SHP77 treated with DMSO at 0.1 percent for 48 hours (cell line): ENCODE measurements at regions not wholly inside any gene's neighbourhood (a gene's known extent, or its start where the extent isn't known, plus 50 kb on each side); places are given as distances from the start of the nearest gene placed in this dataset.

Experiments
- DNase-seq: peaks from one replicate; lab custom pipeline; 2025; lab: John Stamatoyannopoulos, UW

DNA sequence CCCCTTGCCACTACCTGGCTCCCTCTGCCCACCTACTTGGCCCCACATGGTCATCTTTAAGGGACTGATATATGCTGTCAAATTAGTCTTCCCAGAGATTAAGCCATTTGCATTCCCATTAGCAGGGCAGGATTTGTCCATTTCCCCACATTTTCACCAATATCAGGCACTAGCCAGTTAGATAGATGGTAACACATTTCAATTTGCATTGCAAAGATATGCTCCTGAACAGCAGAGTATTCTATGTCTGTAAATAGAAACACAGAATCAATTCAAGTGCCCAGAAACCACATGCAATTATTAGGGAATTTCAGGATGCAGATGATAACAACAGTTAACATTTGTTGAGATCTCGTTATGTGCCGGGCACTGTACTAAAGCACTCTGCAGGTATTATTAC lies 92.6 kb upstream of the IL12B start:
- no peak for DNase-seq

DNA sequence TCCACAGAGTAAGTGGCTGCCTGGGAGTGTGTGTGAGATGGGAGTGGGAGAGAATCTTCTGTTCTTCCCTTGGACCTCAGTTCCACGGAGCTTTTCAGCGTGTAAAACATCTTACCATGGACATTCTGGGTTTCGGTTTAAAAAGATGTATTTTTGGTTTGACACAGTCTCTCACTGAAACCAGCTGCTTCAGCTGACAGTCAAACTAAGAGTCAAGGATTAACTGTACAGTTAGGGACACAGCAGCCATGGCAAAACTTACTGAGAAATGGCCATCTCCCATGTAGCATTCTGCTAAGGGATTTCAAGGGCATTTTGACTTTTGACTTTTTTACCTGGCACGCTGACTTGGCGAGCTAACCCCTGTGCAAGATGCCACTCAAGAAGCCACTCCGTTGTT lies 93.8 kb upstream of the IL12B start:
- no peak for DNase-seq

DNA sequence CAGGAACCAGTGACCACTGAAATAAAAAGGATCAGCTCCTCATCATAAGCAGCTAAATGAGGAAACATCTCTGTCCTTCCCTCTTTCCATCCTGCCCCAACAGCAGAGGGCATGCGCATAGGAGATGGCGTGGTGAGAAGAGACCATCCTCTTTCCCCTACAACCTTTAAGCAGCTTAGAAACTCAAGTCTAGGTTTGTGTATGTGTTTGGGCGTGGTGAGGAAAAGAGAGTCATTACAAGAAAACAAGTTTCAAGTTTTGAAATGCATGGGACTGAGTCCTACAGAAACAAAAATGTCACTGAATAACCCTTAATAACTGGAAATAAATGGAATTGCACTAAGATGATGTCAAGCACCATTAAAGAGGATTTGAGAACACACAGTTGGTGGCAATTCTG lies 96.4 kb upstream of the IL12B start:
- DNase-seq = no peak

GRCh38 chr5:159427180-159428012 lies 97.1 kb upstream of the IL12B start:
- no peak for DNase-seq

GRCh38 chr5:159430361-159431012 lies 100.2 kb upstream of the IL12B start:
- DNase-seq = no peak

DNA sequence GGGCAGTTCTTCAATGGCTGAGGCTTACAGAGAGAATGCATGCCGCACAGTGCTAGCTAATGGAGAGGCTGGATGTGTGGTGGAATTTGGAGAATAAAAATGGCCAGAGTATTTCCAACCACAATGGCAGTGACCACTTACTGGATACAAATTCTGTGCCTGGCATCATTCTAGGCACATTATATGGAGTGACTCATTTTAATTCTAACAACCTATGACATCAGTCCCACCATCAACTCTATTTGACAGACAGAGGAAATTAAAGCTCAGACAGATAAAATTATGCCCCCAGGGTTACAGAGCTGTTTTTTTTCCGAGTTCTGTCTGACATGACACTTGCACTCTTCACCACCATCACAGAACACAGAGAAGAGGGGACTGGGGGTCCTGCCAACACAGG lies 105.6 kb upstream of the IL12B start:
- DNase-seq = no peak

DNA sequence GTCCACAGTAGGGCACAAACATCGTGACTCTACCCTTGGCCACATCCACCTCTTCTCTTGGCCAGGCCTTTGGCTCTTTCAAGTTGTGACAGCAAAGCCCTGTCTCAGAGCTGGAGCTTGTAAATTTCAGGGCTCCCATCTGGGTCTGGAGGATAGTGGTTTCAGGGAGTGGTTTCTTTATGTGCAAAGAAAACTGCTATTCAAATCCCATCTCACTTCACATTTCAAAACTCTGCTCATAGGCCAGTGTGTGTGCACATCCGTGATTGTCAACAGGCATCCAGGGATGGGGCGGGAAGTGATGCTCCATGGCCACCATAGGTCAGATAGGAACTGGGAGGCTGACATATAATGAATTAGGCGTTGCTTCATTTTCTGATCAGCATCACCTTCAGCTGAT lies 107.8 kb upstream of the IL12B start:
- DNase-seq = no peak

- DNase-seq = no peak
Measured at GRCh38 chr5:159439002-159439401, 108.7 kb upstream of the IL12B start.

GRCh38 chr5:159440235-159440634 lies 109.9 kb upstream of the IL12B start:
- DNase-seq = no peak

DNA sequence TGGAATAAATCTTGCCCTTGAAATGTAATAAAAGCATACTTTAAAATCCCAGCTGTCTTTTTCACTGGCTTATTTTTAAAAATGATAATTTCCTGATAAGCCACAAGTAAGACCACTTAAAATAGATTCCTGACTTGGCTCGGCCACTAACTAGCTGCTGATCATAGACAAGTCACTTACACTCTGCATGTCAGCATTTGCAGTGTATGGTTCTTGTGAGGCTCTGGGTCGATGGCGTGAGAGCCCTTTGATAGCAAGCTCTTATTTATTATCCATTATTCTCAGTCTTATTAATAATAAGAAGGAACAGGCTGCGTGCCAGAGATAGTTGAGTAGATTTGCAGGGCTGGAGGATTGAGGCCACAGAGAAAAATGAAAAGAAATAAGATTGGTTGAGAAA lies 110.7 kb upstream of the IL12B start:
- no peak for DNase-seq

GRCh38 chr5:159441441-159441840 lies 111.2 kb upstream of the IL12B start:
- no peak for DNase-seq

DNA sequence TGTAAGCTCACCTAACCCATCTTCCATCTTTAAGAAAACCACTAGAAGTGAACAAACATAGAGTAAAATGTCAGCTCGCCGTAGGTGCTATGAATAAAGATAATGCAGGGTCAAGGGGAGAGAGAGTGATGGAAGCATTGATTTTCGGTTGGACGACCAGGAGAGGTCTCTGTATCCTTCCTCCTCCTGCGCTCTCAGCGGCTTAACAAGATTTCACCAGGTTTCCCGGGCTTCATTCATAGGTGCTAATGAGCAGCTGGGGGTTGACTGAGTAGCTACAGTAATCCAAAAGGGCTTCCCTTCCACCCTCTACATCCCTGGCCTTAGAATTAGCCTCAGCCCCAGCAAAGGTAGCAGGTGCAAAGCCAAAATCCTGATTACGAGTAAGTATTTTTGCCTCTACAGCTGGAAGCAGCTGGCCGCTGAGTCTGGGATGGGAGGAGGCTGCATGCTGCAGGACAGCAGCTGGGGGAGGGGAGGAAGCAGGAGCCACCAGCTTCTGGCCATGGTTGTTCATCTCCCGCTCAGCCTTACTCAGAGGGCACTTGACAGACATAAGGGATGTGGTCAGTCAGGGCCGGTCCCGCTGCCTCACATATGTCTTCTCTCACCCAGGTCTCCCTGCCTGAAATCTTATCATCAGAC lies 112.0 kb upstream of the IL12B start:
- no peak for DNase-seq

DNA sequence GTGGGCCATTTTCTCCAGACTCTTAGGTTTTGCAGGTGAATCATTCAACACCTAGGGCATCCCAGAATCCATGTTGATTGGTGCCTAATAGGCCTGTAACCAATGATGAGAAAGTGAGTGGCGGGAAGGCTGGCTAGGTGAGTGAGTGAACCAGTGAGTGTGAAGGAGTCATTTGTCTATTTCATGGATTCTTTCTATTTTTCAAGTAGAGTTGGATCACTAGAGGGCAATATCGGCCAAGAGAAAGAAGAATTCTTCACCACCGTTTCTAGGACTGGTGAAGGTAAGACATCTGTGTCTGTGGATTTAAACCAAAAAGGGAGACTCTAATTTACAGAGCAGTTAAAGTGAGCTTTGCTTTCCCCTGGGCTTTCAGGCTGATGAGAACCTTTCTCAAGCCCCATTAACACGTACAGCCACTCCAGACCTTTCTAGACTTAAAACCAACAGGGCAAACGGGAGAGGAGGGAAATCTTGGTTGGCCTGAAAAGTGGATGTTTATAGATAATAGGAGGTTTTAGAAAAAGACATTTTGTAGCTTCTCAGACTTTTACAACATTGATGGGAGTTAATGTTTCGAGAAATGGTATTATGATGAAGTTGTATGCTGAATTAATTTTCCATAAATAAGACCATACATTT lies 114.3 kb upstream of the IL12B start:
- no peak for DNase-seq

GRCh38 chr5:159447116-159447515 lies 116.8 kb upstream of the IL12B start:
- DNase-seq = no peak

- DNase-seq = no peak
Measured at GRCh38 chr5:159448841-159449407, 118.6 kb upstream of the IL12B start.

- no peak for DNase-seq
Measured at GRCh38 chr5:159449925-159450324, 119.6 kb upstream of the IL12B start.

DNA sequence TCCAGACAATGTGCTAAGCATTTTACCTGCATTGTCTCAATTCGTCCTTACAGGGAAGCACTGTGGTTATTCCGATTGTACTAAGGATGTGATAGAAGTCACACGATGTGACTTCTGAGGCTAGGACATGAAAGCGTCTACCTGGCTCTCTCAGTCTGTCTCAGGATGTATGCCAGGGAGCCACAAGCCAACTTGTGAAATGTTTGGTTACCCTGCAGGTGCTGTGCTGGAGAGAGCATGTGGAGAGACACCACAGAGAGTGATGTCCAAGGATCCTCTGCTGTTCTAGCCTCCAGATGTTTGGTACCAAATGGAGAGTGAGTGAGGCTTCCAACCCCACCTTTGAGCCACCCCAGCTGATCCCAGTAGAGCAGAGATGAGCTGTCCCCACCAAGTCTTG lies 120.1 kb upstream of the IL12B start:
- DNase-seq = no peak

DNA sequence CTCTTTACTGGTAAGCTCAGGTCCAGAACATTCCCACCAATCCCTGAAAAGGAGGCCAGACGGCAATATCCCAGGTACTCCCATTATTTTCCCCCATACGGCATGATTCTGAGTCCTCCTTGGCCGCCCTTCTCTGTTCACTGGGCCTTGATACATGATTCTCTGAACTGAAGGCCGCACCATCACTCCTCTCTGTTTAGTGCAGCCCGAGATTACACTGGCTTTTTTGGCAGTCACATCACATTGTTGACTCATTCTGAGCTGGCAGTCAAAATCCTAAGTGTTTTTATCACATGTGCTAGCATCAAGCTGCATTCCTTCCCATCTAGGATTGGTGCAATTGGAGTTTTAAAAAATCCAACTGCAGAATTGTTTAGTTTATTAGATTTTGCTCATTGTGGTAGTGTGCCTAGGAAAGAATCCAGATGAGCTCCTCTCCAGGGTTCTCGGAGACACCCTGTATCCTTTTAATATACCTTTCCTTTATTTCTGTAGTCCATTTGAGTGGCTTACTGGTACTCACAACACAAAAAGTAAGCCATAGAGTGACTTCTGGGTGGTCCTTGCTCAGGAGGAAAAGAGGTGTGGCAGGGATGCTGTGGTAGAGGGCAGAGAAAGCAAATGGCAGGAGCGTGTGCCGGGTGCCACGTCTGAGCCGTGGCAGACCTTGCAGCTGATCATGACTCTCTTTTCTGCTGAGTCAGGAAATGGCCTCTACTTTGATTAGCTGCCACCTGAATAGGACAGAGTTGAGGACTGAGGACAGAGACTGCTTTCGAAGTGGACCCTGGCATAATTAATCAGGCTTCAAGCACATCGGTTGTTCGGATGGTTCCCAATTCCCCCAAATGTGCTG lies 121.1 kb upstream of the IL12B start:
- no peak for DNase-seq

GRCh38 chr5:159452480-159453167 lies 122.3 kb upstream of the IL12B start:
- DNase-seq = no peak

DNA sequence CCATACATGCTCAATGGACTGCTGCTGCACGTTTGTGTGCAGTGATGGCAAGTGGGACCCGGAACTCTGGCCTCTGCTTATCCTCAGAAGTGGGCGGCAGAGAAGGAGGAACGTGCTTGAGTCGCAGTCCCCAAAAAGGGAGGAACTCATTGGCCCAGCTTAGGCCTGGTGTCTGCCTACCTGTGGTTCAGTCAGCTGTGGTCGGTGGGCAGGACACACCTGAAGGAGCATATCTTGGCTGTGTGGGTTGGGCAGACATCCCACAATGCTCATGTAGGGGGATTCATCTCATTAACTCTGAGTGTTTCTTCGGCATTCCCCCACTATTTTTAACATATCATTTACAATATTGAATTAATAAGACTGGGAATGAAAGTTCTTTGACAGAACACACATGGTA lies 122.9 kb upstream of the IL12B start:
- no peak for DNase-seq

DNA sequence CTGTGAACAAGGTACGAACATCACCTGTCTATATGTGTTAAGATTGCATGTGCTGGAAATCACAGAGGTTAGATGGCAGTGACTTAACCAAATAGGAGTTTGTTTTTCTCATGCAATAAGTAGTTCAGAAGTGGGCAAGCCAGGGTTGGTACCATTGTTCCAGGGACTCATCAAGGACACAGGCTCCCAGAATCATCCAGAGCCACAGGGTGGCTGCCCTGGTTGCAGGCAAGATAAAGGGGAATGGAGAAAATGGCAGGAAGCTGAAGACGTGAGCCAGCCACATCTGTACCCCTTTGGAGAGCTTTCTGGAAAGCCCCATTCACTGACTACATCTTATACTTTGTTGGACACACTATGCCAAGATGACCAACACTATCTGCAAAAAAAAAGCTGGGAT lies 126.0 kb upstream of the IL12B start:
- DNase-seq = no peak
